ENCODE measurements at regions not wholly inside any gene's neighbourhood (a gene's known extent, or its start where the extent isn't known, plus 50 kb on each side); places are given as distances from the start of the nearest gene placed in this dataset.

DNA sequence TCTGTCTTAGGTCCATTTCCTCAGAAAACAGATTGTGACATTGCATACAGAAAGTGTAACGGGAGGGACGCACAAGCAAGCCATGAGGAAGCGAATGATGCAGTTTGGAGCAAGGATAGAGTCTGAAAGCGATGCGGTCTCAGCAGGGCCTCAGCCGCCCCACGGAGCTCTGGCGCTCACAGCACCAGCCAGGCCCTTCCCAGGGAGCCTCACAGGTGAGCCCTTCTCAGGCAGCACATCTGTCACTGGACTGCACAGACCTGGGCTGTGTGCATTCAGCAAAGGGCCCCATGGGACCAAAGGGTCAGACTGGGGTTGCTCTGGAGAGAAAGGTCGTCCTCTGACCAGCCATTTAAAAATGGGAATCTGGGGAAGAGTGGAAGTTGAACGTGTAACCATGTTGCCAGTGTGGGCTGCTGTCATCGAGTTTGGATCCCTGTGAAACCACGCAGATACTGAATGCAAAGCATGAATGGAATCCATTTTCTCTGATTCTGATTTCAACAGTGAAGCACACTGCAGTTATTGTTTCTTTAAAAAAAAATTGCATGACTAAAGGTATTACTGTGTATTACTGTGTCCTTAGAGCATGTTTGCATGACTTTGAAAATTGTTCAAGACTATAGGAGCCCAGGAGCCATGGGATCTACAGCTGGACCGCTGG lies 350.0 kb upstream of the AKR1E2 start:
- DNase-seq: peak; percentile 60

DNA sequence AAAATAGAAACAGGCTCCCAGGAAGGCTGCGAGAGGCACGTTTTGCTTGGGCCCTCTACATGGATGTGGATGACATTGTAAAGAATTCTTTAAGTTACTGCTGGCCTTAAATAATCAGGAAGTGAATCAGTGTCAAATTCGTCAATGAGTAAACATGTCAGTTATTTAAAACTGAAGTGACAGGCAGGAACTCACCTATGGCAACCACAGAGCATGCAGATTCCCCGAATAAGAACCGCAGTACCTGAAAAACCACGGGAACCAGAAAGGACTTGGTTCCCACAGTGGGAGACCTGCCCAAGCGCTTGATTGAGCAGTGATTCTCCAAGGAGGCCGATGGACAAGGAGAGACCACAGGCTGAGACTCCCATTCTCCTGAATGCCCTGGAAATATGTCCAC lies 351.2 kb upstream of the AKR1E2 start:
- no peak for DNase-seq

DNA sequence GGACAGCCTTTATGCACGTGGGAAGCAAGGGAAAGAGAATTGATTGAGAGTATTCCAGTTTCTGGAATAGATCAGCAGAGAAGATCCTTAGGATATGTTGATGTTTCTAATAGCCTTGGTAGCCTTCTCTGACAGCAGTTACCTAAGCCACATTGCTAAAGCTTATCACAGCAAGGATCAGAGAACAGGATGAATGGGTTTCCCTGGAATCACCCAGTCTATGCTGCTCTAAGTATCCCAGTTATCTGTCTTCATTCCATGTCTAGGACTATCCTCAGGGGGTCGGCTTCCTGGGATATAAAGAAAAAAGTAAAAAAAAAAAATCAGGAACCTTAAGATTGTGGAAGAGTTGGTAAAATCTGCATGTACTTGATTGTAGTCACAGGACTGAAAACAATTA lies 352.0 kb upstream of the AKR1E2 start:
- DNase-seq: no peak

DNA sequence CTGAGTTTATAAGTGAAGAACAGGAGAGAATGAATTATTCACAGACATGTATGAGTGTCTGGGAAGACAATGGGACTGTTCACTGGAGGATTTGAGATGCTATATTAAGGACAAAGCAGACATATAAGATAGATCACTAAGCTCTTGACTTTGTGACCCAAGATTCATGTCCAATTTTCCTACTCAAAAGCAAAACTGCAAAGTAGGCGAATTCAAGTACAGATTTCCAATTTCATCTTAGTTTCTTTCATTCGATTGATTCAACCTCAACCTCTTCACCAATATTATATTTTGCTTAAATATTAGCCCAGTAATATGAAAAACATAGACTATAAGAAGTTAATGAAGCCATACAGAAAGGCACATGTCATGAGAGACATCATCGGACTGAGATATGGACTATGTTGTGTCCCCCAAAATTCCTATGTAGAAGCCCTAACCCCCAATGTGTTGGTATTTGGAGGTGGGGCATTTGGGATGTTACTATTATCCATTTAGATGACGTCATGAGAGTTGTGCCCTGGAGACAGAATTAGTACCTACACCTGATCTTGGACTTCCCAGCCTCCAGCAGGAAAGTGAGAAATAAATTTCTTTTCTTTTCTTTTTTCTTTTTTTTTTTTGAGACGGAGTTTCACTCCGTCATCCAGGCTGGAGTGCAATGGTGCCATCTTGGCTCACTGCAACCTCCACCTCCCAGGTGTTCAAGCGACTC lies 353.7 kb upstream of the AKR1E2 start:
- DNase-seq: no peak

DNA sequence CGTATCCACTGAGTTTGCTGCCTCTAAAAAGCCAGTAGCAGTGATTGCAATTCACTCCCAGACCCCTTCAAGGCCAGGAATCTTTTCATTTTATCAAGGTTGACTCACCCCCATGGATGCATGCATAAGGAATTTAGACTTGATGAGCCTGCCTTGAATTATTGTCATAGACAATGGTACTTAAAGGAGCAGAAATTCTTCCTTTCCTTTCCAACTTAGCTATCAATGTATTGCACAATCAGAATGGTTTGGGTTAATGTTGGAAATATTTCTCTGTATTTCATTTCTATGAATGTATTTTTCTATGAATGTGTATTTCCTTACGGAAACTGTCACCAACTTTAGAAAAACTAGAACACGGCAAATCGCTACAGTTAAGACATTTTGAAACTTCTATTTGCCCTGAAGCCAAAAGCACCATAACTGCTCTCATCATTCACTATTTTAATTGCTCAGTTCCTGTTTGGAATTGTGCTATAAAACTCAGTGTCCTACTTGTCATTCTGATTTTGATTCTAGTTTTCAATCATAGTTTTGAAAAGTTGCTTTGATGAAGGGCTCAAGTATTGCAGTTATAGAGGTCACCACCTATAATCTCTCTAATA lies 355.7 kb upstream of the AKR1E2 start:
- peak; percentile 97 for DNase-seq

DNA sequence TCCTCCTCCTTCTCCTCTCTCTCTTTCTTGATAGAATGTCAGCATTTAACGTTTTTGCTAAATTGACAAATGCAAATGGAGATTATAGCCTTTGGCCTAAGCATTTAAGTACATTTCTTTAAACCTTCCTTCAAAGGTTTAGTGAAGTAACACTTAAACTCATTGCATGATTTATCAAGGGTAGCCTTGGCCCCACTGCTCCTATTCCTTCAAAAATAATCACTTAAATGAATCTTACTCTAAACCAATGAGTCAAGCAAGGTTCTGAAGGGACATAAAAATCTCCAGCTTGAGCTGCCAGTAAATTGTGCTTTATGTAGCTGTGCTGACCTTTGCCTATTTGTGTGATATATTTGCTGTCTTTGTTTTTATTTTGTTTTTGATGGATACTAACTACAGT lies 358.5 kb upstream of the AKR1E2 start:
- no peak for DNase-seq

DNA sequence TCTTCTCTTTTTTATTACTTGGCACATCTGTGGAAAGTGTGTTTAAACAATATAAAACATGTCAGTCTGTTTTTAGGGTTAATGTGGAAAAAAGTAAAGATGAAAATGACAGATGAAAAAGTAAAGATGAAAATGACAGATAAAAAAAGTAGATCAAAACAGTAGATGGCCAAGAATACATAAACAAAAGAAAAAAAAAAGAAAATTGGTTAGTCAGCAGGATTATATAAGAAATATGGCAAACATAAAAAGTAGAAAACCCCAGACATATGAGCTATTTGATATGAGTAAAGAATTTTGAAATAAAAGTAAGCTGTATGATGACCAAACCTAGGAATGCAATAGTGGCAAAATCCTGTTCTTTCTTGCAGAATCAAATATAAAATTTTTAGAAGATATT lies 365.7 kb upstream of the AKR1E2 start:
- DNase-seq: no peak

DNA sequence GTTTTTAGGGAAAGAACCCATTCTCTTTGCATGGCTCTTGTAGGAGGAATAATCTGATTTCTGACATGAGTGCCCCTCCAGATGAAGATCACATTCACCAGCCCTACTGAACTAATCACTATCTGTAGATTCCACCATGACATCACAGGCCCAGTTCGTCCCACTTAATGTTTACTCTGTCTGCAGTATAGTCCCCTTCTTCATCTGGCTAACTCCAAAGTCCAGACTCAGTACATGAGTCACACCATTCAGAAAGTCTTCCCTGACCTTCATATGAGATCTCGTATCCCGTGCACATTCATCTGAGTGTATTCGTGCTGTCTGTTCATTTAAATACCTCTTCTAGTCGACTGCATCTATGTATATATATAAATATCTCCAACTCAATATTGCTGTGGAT lies 366.5 kb upstream of the AKR1E2 start:
- DNase-seq: no peak

DNA sequence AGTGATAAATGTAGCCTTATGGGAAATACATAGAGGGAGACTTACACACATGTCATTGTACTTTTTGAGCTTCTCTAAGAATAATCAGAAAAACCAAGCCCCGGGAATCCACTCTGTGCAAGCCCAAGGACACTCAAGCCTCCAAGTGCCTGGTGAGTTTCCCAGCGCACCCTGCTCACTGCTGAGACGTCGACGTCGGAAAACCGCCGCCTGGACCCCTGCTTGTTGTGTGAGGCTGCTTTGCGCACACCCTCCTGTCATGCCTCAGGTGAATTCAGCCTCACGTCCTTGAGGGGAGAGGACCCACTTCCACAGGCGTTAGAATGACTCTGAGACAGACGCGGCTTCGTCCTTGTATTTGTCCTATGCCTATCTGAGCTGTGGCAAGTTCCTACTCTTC lies 368.4 kb upstream of the AKR1E2 start:
- DNase-seq: no peak

DNA sequence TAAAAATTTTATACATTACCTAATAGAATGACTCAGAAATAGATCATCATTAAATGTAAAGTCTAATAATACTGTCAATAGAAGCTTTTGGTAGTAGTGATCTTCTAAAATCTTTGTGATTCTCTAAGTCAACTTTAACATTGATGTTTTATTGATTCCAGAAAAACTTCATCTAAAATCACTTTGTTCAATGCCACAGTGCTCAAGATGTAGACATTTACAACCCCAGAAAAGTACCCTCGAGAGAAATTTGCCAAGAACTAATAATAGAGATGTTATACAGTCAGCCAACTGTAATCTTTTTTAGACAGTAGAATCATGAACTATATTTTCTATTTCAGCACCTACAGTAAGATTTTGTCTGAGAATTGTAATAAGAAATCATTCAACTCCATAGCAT lies 369.2 kb upstream of the AKR1E2 start:
- DNase-seq: no peak

DNA sequence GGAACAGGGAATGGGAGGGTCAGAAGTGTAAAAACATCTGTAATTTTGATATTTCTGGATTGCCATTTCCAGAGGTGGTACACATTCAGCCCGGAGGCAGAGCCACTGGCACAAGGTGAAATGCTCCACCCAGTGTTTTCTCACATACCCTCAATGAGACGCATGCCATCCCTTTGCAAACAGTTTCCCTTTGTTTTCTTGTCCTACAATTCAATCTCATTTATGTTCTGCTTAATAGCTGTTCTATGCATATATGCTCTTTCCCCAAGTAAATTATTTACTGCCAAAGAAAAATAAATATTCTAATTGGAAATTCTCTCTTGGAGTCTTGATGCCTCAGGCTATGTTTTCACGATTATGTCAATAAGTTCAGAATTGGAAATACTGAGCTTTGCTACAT lies 369.7 kb upstream of the AKR1E2 start:
- DNase-seq: no peak

DNA sequence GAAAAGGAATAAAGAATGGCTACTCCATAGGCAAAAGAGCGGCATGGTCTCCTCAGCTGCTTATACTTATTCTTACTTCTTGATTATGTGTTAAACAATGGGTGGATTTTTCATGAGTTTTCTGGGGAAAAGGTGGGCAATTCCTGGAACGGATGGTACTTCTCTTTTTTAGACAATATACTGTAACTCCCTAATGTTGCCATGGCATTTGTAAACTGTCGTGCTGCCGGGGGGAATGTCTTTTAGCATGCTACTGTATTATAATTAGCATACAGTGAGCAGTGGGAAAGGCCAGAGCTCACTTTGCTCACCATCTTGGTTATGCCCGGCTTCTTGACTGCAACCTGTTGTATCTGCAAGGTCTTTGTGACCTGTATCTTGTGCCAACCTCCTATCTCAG lies 372.1 kb upstream of the AKR1E2 start:
- no peak for DNase-seq

DNA sequence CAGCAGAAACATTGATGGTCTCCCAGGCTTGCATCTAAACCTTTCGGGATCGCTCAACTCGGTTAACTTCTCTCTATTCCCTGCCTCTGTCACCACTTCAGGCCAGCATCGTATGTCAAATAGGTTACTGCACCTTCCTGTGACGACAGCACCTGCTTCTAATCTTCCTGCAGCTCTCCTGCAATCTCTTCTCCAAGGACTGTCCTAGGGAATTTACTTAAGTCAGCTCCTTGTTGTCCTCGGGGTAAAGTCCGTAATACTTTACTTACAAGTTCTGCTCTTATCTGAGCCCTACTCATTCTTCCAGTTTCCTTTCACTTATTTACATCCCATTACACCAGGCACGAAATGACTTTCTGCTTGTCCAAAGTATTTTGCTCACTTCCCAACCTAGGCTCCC lies 372.7 kb upstream of the AKR1E2 start:
- no peak for DNase-seq

DNA sequence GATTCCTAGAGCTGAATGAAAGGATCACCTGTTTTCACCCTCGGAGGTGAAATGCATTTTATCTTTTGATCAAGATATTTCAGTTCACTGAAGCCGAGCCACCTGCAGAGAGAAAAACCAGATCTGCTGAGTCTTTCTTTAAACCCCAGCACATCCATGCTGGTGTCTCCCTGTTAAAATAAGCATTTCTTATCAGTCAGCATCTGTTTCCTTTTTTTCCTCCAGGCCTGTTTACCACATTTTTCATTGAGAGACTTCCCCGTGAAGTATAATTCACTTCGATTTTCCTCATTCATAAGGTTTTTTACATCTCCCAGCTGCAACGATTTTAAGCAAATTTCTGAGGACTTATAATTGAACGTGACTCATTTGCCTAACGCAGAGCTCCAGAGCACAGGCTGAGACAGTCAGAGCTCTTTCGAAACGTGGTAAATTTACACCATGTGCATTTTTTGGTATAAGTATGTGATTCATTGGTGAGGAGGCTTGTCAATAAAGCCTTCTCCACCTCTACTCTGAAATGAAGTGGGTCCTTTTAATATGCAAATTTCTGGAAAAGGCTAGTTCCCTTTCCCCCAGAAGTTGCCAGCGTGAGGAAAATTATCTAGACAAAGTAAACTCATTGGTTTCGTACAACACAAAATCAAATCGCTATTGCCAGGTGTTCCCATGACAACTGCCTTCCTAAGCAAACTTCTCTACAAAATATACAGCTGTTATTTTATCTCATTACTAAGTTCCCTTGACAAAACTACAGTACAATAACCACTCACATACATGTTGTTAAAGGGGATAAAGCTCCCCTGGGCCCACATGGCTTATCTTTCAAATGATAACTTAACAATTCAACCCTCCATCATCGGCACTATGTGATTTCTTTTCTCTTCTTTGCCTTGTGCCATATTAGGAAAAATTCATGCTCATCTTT lies 374.8 kb upstream of the AKR1E2 start:
- DNase-seq: peak; percentile 91

DNA sequence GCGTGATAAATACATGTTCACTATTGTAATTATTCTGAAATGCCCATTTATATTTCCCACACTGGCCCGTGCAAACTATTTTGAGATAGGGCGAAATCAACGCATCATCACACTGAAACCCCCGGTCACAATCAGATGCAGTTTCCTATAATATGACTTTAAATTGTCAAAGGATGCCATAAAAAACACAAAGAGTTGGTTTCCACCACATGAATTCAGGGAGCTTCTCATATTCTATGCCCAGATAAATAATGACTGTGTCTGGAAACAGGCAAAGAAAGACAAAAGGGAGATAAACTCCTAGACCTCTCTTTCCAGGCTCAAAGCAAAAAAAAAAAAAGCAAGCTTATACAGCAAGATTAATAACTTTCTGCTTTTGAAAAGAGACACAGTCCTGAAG lies 375.8 kb upstream of the AKR1E2 start:
- no peak for DNase-seq

DNA sequence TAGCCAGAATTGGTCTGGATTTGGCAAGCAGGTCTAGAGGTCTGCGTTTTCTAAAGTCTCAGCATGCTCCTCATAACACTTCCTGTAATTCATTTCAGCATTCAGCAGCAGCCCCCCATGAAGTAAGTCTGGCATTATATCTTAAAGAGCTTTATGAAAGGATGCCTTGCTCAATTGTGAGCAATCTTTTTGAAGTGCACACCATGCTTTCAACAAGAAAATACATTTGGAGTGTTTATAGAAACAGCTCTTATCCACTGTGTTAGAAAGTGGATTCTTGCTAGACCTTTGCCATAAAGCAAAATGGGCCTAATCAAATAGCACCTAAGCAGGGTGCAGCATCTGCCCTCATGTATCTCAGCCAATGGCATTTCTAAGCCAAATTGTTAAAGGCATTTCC lies 378.0 kb upstream of the AKR1E2 start:
- peak; percentile 60 for DNase-seq

DNA sequence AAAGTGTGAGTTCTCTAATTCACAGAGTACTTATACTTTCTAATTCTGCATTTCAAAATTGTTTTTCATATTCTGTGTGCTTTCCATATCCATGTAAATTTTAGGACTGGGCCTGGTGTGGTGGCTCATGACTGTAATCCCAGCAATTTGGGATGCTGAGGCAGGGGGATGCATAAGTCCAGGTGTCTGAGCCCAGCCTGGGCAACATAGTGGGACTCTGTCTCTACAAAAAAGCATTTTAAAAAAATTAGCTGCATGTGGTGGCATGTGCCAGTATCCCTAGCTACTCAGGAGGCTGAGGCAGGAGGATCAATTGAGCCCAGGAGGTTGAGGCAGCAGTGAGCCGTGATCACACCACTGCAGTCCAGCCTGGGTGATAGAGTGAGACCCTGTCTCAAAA lies 382.6 kb upstream of the AKR1E2 start:
- DNase-seq: no peak

DNA sequence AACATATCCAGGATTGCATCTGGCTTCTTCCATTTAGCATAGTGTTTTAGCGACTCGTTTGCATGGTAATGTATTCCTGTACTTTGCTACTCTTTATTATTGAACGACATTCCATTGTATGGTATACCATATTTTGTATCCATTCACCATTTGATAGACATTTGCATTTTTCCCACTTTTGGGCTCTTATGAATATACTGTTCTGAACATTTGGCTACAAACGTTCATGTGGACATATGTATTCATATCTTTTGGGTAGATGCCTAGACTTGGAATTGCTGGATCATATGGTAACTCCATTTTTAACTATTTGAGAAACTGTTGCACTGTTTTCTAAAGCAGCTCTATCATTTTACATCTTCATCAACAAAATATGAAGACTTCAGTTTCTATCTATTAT lies 383.7 kb upstream of the AKR1E2 start:
- no peak for DNase-seq

DNA sequence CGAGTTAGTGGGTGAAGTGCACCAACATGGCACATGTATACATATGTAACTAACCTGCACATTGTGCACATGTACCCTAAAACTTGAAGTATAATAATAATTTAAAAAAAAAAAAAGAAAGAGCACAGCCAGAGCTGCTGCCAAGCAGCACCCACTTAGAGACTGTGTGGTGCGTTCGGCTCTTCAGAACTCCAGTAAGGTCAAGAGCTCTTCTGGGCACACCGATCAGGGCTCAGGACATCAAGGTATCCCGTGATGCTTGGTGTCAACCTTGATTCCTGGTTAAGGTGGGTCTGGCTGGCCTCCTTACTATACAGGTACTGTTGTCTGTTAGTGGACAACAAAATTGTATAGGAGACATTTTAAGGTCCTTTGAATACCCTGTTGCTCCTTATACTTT lies 385.7 kb upstream of the AKR1E2 start:
- DNase-seq: no peak

DNA sequence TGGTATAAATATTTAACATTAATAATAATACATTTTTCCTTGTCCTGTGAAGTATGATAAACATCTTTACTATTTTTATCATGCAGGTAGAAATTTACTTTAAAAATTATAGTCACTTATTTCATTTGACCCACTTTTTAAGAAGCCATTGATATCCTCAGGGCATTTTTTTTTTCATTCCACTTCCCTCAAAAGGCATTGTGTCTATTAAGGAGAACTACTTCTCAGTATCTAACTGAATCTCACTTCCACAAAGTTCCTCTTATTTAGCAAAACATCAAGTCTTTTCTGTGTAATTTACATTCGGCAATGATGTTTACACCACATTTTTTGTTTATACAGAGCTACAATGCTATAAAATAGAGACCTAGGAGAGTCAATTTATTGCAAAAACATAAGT lies 388.2 kb upstream of the AKR1E2 start:
- no peak for DNase-seq

DNA sequence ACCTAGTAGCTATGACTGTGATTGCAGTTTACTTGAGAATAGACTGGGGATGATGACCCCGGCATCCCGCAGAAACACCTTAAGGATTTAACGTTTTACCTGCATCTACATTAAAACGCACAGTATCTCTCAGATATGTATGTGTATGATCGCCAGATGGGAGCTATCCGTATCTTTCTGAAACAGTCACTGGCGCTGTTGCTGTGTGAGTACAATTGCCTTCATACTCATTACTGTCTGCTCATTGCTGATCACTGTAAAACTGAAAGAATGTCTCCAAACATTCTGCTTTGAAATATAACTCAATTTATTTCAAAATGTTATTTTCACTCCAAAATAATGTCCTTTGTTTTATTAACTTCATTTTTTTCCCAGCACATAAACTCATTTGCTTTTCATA lies 388.9 kb upstream of the AKR1E2 start:
- DNase-seq: no peak

DNA sequence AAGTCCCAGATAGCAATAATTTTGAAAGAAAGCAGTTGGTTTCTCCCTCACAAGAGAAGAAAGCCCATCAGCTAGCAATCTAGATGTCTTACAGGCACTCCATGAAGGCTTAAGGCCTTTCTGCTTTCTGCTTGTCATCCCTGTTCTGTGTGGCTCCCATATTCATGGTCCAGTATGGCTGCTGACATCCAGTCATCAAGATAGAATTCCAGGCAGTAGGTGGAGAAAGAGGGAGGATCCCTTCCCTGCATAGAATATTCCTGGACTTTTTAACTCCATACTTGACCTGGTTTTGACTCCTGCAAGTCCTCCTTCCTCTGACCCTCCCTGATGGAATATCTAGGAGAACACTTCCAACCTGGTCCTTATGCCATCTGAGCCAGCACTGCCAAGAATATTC lies 389.9 kb upstream of the AKR1E2 start:
- DNase-seq: no peak

DNA sequence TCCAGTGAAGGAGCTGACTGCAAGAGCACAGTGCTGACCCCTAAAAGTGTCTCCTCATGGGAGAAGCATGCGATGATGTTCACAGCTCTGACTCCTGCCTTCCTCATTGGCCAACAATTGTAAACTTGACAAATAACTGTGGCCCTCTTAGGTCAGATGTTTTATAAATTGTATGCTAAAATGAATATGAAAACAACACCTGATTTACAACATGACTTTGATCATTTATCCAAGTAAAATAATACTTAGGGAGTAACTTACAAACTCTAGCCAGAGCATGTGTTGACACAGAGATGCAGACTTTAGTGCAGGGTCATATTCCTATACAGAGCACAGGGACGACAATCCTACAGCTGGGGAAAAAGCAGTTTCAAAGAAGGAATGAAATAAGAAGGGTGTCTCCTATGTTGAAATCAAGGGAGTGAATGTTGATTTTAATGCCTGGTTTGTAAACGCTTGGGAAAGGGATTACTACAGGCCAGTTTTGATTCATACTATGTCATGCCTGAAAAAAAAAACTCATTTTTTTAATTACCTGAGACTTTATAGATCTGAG lies 391.4 kb upstream of the AKR1E2 start:
- DNase-seq: no peak
